ENCODE measurements at regions not wholly inside any gene's neighbourhood (a gene's known extent, or its start where the extent isn't known, plus 50 kb on each side); places are given as distances from the start of the nearest gene placed in this dataset.
"Not testable (repeated sequence)": the region's sequence is repeated elsewhere in the genome, so short reads cannot be mapped to it uniquely, and the experiment has no call there.

- DNase-seq: no peak
Measured at GRCh38 chr2:150817422-150817821, 330.0 kb upstream of the RND3 start.

DNA sequence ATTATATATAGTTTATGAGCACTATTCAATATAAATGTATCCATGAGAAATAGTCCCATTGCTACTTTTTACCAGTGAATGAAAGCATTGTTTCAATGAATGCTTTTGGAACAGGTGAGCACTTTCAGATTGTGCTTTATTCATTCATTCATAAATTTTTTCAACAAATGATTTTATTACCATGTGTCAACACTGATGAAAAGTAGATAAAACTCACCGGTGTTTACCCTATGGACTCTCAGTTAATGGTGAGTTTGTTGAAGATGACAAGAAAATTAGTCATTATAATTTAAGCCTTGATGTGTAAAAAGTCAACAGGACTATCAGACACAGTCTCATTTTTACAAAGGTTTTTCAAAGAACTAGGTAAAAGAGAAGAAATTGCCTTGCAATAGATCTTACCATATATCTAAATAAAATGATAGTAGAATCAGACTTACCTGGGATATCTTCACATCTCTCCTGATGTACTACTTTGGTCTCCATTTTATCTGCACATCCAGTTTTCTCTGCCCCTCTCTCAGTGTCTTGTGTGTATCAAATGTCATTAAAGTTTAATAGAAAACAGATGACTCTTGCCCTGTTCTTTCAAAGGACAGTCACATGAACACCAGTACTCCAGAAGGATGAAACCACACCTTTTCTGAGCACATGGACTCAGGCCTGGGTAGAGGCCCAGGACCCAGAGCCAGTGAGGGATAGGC lies 325.3 kb upstream of the RND3 start:
- no peak for DNase-seq

DNA sequence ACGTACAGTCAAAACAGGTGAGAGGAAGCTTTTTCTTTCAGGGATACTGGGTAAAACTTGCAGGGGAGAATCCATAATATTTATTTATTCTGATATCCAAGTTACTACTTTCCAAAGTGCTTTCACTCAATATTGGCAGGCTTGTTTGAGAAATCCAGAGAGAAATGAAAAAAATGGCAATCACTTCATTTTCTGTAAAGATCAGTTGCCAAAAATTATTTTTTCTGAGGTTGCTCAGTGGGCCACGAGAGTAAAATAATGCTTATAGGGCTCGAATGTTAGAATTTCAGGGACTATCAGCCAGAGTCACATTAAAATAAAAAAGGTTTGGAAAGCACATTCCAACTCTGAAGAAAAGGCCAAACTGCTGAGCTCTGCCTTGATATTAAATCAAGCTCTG lies 324.6 kb upstream of the RND3 start:
- DNase-seq: no peak

DNA sequence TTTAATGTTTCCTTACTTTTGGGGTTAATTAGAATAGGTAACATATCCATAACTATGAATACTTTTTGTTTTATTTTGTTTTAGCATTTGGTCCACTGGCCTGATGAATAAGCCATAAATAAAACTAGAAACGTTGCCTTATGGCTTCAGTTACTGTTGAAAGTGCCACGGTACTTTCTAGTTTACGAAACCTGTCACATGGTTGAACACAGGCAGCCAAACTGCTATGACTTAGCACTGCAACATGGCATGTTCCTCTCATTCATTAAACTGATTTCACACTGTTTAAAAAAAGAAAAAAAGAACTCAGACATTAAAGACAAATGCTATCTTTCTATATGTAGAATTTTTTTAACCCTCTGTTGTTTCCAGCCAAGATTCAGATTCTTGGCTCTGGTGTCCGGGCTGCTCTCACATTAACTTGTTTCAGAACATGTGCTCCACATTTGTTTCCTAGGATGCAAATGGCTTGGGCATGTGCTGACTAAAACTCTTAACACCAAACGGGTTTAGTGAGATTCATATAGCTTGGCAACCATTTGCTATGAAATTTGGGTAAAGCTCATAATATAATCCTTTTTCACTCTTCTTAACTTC lies 323.9 kb upstream of the RND3 start:
- no peak for DNase-seq

- DNase-seq: no peak
Measured at GRCh38 chr2:150809103-150809502, 321.6 kb upstream of the RND3 start.

GRCh38 chr2:150806336-150806735 lies 318.9 kb upstream of the RND3 start:
- no peak for DNase-seq

GRCh38 chr2:150803689-150804398 lies 316.4 kb upstream of the RND3 start:
- no peak for DNase-seq

GRCh38 chr2:150802635-150803034 lies 315.2 kb upstream of the RND3 start:
- DNase-seq: no peak

GRCh38 chr2:150796236-150796635 lies 308.8 kb upstream of the RND3 start:
- DNase-seq: not testable (repeated sequence)

DNA sequence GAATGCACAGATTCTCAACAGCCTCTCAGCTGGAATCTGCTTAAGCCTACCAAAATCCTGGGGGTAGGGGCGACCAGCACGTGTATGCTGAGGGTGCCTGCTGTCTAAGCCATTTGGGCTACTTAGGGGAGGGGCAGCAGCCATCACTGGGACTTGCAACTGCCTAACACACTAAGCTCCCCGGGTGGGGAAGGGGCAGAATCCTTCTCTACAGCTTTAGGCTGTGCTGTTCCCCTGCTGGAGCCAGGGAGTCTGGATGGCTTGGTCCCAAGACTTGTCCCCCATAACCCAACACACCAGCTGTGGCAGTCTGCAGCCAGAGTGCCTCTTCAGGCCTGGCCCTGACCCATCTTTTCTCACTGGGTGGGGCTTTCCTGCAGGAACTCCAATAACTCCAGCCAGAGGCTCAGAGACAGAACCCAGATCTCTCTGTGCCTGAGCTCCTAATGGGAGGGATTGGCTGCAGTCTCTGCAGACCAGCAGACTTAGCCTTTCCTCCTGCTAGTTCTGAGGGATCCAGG lies 305.4 kb upstream of the RND3 start:
- no peak for DNase-seq

DNA sequence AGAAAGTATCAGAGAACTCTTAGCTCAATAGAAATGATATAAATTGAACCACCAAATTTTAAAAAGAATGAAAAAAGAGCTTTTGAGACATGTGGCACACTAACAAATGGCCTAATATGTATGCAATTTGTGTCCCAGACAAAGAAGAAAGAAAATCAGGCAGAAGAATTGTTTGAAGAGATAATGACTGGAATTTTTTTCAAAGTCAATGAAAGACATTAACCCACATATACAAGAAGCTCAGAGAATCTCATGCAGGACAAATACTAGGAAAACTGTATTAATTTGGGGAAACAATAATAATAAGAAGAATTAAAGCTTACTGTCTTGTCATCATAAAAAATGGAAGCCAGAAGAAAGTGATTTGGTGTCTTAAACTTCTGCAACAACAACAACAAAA lies 304.1 kb upstream of the RND3 start:
- no peak for DNase-seq

DNA sequence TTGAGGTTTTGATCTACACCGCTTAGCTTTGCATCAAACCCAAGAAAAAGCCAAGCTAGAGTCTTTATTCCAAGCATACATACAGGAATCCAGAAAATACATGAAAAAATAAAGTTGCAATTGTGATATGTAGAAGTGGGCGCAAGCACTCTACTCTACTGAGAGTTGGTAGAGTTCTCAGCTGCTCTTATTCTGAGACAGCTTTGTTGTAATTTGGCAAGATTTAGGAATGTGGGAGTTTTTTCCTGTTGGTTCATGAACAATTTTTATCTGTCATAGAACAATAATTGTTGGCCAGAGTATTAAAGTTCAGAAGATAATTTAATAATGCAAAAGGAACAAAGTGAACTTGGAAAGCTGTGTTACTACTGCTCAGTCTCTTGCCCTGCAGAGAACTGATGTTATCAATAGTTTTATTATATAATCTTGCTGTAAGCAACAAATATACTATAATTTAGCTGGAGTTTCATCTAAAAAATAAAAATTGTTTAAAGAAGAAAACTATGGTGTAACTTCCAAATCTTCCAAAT lies 302.0 kb upstream of the RND3 start:
- no peak for DNase-seq

DNA sequence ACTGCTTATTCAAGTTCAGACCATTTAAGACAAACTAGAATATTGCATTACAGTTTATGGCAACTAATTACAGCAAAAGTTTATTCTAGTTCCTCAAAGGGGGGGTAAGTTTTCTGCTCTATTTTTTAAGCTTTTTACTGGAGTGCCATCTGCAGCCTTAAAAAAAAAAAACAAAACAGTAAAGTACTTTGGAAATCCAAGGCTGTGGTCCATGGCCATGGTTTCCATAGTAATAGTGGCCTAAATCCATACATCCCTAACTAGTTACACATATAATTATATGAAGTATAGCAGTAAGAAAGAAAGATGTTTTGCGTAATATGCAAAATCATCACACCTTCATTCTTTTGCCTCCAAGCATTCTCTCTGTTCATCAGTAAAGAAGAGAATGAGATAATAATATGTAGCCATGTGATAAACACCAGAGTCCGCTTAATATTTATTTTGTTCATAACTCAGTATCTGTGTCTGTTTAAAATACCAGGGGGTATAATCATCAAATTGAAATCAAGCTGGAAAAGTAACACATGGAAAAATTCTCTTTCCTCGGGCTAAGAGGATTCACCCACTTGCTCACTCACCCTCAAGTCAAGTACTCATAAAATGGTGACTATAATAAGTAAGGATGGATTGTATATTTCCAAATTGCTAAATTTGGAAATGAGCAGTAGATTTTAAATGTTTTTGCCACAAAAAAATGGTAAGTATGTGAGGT lies 301.1 kb upstream of the RND3 start:
- no peak for DNase-seq

- DNase-seq: no peak
Measured at GRCh38 chr2:150787353-150788093, 300.1 kb upstream of the RND3 start.

- DNase-seq: no peak
Measured at GRCh38 chr2:150784389-150784788, 296.9 kb upstream of the RND3 start.

- DNase-seq: no peak
Measured at GRCh38 chr2:150783896-150784295, 296.4 kb upstream of the RND3 start.

- no peak for DNase-seq
Measured at GRCh38 chr2:150783015-150783414, 295.5 kb upstream of the RND3 start.

GRCh38 chr2:150782613-150783012 lies 295.1 kb upstream of the RND3 start:
- DNase-seq: no peak

DNA sequence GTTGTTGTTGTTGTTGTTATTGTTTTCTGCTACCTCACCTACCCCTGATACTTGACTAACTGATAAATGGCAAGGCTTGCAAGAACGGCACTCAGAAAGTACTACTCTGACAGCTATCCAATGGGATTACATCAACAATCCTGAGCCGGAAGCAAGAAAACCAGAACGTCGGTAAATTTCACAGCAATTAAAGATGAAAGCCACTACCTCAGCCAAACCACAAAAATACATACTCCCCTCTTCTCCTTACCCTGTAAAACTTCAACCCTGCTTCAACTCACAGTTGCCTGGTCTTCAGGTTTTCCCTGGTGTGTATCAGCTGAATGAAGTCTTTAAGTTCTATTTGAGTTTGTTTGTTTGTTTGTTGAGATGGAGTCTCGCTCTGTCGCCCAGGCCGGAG lies 293.7 kb upstream of the RND3 start:
- no peak for DNase-seq

- DNase-seq: no peak
Measured at GRCh38 chr2:150778828-150779227, 291.4 kb upstream of the RND3 start.

- DNase-seq: no peak
Measured at GRCh38 chr2:150769421-150769820, 282.0 kb upstream of the RND3 start.

- no peak for DNase-seq
Measured at GRCh38 chr2:150767991-150768746, 280.7 kb upstream of the RND3 start.

All from NCI-H510A (cell line).